GM21825 (cell line): ENCODE measurements at regions not wholly inside any gene's neighbourhood (a gene's known extent, or its start where the extent isn't known, plus 50 kb on each side); places are given as distances from the start of the nearest gene placed in this dataset.
"Not testable (repeated sequence)": the region's sequence is repeated elsewhere in the genome, so short reads cannot be mapped to it uniquely, and the experiment has no call there.

Source experiments
- ATAC-seq: cut with Tn5 transposase; IDR thresholded peaks from one replicate; pipeline ENCODE4 v1.9.1; 2021; ENCODE audit warnings: mild to moderate bottlenecking, moderate library complexity; ENCODE audit not compliant: unreplicated experiment

GRCh38 chr10:45183174-45183573 lies 132.2 kb downstream of the OR13A1 start:
- no peak for ATAC-seq

- ATAC-seq, result no peak
Observed at GRCh38 chr10:45197816-45198485, 117.5 kb downstream of the OR13A1 start.

GRCh38 chr10:45198486-45199204 lies 116.8 kb downstream of the OR13A1 start:
- ATAC-seq, result no peak

DNA sequence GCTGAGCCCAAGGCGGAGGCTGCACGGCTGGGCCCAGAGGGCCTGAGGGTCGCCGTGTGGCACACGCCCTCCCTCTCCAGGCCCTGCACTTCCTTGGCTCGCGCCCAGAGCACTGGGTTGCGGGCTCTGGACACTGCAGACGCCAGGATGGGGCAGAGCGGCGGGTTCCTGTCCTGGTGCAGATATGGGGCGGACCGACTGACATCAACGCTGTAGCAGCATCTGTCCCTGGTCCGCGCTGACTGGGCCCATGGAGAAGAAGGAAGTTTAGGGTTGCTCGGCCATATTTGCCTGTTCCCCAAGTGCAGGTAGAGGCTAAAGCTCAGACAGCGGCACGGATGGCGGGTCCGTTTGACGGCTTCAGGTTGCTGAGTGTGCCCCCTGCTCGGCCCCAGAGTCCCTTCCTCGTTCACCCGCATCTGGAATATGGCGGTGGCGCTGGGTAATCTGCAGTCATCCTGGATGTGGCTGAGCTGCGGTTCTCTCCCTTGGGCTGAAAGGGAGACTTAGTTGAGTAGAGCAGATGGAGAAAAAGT lies 116.1 kb downstream of the OR13A1 start:
- no peak for ATAC-seq

GRCh38 chr10:45201271-45201670 lies 114.1 kb downstream of the OR13A1 start:
- no peak for ATAC-seq

DNA sequence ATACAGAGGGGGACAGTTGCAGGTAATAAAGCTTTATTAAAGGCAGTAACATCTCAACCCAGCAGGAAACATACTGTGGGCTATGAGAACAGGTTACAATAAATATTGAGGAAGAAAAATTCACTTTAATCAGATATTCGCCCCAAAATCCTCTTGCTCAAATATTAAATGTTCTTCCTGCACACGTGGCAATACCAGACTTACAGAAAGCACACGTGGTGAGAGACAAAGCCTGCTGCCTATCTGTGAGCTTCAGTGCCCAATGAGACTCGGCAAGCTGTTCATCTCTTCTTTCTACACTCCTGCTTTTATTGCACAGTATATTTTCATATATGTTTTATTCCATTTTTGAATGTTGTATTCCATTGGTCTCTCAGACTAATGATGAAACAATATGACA lies 113.2 kb downstream of the OR13A1 start:
- no peak for ATAC-seq

- ATAC-seq, result no peak
Observed at GRCh38 chr10:45204954-45205775, 110.2 kb downstream of the OR13A1 start.

DNA sequence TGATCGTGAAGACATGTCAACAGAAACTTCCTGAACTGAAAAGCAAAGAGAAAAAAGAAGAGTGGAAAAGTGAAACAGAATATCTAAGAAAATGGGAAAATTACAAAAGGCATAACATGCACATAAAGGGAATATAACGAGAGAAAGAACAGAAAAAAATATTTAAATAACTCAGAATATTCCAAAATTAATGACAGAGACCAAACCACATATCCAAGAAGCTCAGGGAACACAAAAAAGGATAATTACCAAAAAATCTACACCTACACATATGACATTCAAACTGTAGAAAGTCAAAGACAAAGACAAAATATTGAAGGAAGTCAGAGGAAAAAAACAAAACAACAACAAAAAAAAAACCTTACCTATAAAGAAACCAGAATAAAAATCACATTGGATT lies 105.5 kb downstream of the OR13A1 start:
- no peak for ATAC-seq

DNA sequence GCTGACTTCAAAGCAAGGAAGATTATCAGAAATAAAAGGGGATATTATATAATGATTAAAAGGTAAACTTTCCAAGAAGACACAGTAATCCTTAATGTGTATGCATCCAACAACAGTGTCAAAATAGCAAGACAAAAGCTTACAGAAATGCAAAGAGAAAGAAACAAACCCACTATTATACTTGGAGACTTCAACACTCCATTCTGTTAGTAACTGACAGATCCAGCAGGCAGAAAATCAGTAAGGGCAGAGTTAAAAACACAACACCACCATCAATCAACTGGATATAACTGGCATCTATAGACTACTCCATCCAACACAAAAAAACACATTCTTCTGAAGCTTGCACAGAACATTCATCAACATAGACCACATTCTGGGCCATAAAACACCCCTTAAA lies 103.8 kb downstream of the OR13A1 start:
- no peak for ATAC-seq

- no peak for ATAC-seq
Observed at GRCh38 chr10:45219416-45219815, 96.0 kb downstream of the OR13A1 start.

DNA sequence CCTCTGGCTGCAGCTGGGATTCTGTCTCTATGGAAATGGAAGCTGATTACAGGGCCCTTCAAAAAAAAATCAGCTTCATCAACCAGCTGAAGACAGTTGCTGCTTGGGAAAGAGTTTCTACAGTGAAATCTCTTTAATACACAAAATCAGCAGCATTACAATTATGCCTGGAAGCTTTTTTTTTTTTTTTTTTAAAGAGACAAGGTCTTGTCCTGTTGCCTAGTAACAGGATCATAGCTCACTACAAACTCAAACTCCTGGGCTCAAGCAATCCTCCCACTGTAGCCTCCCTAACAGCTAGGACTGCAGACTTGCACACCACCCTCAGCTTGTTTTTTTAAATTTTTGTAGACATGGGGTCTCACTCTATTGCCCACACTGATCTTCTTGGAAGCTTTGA lies 94.5 kb downstream of the OR13A1 start:
- ATAC-seq, result no peak

- no peak for ATAC-seq
Observed at GRCh38 chr10:45224219-45224841, 91.1 kb downstream of the OR13A1 start.

DNA sequence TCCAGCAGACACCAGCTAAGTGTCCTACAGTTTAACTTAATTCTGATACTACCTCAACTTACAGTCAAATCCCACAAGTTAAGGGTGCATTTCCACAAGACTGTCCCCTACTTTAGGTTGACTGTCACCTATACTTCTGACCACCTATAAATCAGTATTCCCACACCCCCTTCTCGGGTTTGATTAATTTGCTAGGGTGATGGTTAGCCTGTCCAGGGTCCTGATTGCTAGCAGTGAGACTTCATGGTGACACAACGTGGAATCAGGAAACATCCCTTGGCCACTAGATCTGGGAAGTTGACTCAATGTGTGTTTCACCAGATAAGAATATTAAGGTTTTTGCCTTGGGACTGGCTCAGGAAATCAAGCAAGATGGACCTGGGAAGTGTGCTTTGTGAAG lies 88.4 kb downstream of the OR13A1 start:
- ATAC-seq, result no peak

- ATAC-seq, result no peak
Observed at GRCh38 chr10:45227456-45227855, 88.0 kb downstream of the OR13A1 start.

DNA sequence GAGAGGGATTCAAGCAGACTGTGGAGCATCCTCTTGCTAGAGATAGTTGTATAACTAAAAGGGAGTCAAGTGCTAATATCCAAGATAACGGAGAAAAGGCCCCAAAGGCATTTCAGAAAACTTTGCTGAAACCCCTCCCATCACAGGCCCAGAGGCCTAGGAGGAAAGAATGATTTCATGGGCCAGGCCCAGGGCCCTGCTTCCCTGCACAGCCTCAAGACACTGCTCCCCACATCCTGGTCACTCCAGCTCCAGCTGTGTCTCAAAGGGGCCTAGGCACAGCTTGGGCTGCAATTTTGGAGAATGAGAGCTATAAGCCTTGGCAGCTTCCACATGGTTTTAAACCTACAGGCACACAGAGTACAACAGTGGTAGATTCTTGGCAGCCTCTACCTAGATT lies 85.6 kb downstream of the OR13A1 start:
- ATAC-seq, result no peak

GRCh38 chr10:45235260-45235769 lies 80.1 kb downstream of the OR13A1 start:
- not testable (repeated sequence) for ATAC-seq

DNA sequence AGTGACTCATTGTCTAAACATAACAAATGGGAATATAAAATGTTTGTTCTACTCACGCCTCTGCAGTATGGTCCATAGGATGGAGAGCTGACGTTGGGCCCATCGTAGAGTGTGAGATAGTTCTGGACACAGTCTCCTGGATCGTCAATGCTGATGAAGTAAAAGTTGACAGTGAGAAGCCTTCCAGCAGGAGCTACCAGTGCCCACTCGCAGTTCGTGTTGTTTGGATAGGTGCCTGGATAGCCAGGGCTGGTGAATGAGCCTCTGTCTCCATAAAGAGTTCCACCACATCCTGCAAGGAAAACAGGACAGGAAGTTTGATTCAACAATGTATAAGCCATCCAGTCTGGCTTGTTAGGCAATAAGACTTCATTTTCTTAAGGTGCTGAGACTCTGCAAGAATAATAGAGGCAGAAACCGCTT lies 79.6 kb downstream of the OR13A1 start:
- ATAC-seq, result no peak

DNA sequence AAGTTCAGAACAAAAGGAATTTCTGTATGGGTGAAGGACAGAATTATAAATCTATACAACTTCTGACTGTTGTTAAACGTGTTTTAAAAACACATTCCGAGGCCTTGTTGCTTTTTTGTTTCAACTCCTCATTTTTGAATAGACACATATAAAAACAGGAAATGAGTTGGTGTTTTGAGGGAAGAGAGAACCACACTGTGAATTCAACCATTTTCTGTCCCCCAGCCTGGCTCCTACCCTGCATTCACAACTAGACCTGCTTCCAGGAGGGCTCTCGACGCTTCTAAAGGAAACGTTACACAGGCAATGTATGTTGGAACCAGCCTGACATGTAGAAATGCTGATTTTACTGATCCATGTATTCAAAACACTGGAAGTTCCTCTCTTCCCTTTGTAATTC lies 76.5 kb downstream of the OR13A1 start:
- ATAC-seq, result no peak

DNA sequence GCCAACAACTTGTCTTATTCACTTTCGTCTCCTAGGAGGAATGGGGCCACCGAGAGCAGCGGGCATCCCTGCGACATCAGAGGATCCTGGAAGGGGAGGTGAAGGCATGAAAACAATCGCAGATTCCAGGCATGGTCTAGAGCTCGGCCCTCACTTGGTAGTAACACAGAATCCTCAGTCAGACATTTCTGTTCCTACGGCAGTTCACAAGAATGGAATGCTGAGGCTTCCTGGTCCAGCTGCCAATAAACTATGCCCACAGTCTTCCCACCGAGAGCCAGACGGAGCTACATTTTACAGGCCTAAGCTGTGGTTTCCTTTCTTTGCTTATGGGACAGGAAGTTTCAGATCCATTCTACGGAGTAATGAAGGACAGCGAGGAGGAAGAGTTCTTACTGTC lies 75.8 kb downstream of the OR13A1 start:
- ATAC-seq, result no peak

GRCh38 chr10:45241865-45242520 lies 73.4 kb downstream of the OR13A1 start:
- no peak for ATAC-seq
